ENCODE measurements at regions not wholly inside any gene's neighbourhood (a gene's known extent, or its start where the extent isn't known, plus 50 kb on each side); places are given as distances from the start of the nearest gene placed in this dataset.

DNA sequence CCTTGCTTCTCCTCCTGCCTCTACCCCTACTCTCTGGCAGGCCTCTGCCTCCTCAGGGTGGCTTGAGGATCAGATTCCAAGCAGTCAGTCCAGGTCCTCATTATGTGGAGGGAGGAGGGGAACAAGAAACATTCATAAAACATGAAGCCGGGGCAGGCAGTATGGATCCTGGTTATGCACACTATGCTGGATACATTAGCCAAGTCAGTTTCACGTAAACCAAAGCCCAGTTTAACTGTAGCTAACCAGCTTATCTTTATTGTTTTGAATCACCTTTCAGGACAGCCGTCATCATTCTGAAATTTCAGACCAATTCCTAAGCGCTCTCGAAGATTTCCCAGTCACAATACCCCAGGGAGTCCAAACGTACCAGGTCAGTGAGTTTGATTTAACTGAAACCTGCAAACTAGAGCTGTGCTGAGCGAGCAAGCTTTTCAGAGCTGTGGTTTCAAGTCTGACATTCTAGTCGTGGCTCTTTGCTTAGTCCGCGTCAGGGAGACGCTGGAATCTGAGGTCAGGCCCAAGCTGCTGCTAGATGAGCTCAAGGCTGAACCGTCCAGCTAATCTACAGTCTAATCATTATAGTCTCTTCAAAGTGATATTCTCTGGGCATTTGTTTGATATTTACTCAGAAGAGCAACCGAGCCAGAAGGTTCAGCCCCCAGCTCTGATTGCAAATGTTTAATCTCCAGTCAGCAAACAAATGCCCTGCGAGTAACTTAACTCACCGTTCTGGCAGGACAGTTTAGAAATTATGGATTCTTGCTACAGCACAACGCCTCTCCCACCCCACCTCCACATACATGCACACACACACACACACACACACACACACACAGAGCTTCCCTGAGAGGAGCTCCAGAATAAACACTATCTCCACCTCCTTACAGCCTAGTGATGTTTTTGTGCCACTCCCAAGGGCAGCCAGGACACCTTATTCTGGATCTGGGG, 63.8 kb upstream of the BZW1 start (continued):
- TF ChIP-seq ZNF230 (CRISPR knock-in tag; IDR thresholded peaks at IDR 0.05) = peak; percentile 78; the same call in 1 of the 2 replicates
- TF ChIP-seq SMARCC2 (IDR thresholded peaks at IDR 0.05) = no peak
- peak; percentile 48; the same call in 1 of the 2 replicates for TF ChIP-seq KDM6A (CRISPR knock-in tag; IDR thresholded peaks at IDR 0.05; ENCODE audit: low read depth)
- TF ChIP-seq ZNF317 (CRISPR knock-in tag; IDR thresholded peaks at IDR 0.05) = 0 out of 2 replicates have a peak, but pooled peaks have one; percentile 38
- TF ChIP-seq, protein P1, sequence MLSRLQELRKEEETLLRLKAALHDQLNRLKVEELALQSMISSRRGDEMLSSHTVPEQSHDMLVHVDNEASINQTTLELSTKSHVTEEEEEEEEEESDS (CRISPR knock-in tag; IDR thresholded peaks at IDR 0.05; ENCODE audit: borderline replicate concordance) = no peak
- no peak; the same call in 1 of the 2 replicates for TF ChIP-seq HOXA7 (CRISPR knock-in tag; IDR thresholded peaks at IDR 0.05)
- TF ChIP-seq IKZF1 (IDR thresholded peaks at IDR 0.05) = no peak
- TF ChIP-seq SMYD3 (CRISPR knock-in tag; IDR thresholded peaks at IDR 0.05) = 0 out of 2 replicates have a peak, but pooled peaks have one; percentile 34
- peak; percentile 96 for TF ChIP-seq FOXJ3 (CRISPR knock-in tag; IDR thresholded peaks at IDR 0.05; ENCODE audit: borderline replicate concordance)
- TF ChIP-seq GPN1 (CRISPR knock-in tag; IDR thresholded peaks at IDR 0.05; ENCODE audit: borderline replicate concordance) = no peak
- peak; percentile 49; the same call in 1 of the 2 replicates for TF ChIP-seq ZNF788 (CRISPR knock-in tag; IDR thresholded peaks at IDR 0.05; ENCODE audit: borderline replicate concordance)
- TF ChIP-seq, protein P2, sequence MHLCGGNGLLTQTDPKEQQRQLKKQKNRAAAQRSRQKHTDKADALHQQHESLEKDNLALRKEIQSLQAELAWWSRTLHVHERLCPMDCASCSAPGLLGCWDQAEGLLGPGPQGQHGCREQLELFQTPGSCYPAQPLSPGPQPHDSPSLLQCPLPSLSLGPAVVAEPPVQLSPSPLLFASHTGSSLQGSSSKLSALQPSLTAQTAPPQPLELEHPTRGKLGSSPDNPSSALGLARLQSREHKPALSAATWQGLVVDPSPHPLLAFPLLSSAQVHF (CRISPR knock-in tag; IDR thresholded peaks at IDR 0.05) = peak; percentile 22; the same call in 1 of the 2 replicates
- TF ChIP-seq ZNF451 (CRISPR knock-in tag; IDR thresholded peaks at IDR 0.05) = 0 out of 2 replicates have a peak, but pooled peaks have one; percentile 36
- TF ChIP-seq ZNF232 (CRISPR knock-in tag; IDR thresholded peaks at IDR 0.05; ENCODE audit: borderline replicate concordance) = peak; percentile 20; the same call in 1 of the 2 replicates
- TF ChIP-seq, protein P3, sequence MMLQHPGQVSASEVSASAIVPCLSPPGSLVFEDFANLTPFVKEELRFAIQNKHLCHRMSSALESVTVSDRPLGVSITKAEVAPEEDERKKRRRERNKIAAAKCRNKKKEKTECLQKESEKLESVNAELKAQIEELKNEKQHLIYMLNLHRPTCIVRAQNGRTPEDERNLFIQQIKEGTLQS (CRISPR knock-in tag; IDR thresholded peaks at IDR 0.05) = no peak; the same call in 1 of the 2 replicates
- TF ChIP-seq, protein P4, sequence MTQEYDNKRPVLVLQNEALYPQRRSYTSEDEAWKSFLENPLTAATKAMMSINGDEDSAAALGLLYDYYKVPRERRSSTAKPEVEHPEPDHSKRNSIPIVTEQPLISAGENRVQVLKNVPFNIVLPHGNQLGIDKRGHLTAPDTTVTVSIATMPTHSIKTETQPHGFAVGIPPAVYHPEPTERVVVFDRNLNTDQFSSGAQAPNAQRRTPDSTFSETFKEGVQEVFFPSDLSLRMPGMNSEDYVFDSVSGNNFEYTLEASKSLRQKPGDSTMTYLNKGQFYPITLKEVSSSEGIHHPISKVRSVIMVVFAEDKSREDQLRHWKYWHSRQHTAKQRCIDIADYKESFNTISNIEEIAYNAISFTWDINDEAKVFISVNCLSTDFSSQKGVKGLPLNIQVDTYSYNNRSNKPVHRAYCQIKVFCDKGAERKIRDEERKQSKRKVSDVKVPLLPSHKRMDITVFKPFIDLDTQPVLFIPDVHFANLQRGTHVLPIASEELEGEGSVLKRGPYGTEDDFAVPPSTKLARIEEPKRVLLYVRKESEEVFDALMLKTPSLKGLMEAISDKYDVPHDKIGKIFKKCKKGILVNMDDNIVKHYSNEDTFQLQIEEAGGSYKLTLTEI (CRISPR knock-in tag; conservative IDR thresholded peaks at IDR 0.05) = no peak
- no peak for TF ChIP-seq ZC3H13 (CRISPR knock-in tag; IDR thresholded peaks at IDR 0.05)
- peak; percentile 67 for TF ChIP-seq ZNF124 (CRISPR knock-in tag; IDR thresholded peaks at IDR 0.05)
- TF ChIP-seq ZNF720 (CRISPR knock-in tag; IDR thresholded peaks at IDR 0.05) = no peak
- TF ChIP-seq, protein P5, sequence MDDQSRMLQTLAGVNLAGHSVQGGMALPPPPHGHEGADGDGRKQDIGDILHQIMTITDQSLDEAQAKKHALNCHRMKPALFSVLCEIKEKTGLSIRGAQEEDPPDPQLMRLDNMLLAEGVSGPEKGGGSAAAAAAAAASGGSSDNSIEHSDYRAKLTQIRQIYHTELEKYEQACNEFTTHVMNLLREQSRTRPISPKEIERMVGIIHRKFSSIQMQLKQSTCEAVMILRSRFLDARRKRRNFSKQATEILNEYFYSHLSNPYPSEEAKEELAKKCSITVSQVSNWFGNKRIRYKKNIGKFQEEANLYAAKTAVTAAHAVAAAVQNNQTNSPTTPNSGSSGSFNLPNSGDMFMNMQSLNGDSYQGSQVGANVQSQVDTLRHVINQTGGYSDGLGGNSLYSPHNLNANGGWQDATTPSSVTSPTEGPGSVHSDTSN (CRISPR knock-in tag; IDR thresholded peaks at IDR 0.05; ENCODE audit: borderline replicate concordance) = no peak
- TF ChIP-seq MAZ (IDR thresholded peaks at IDR 0.05; ENCODE audit: borderline replicate concordance, low read depth, low read length) = no peak
- TF ChIP-seq MAZ (CRISPR knock-in tag; IDR thresholded peaks at IDR 0.05; ENCODE audit: low read depth) = peak; percentile 38
- TF ChIP-seq ZSCAN9 (CRISPR knock-in tag; IDR thresholded peaks at IDR 0.05; ENCODE audit: borderline replicate concordance) = peak; percentile 82; the same call in 1 of the 2 replicates
- TF ChIP-seq KAT7 (CRISPR knock-in tag; IDR thresholded peaks at IDR 0.05; ENCODE audit: borderline replicate concordance) = no peak
- 0 out of 2 replicates have a peak, but pooled peaks have one; percentile 34 for TF ChIP-seq TOE1 (CRISPR knock-in tag; IDR thresholded peaks at IDR 0.05)
- 0 out of 2 replicates have a peak, but pooled peaks have one; percentile 45 for TF ChIP-seq ZNF841 (CRISPR knock-in tag; IDR thresholded peaks at IDR 0.05; ENCODE audit: borderline replicate concordance)

All from HepG2 (cell line).